ENCODE measurements at regions not wholly inside any gene's neighbourhood (a gene's known extent, or its start where the extent isn't known, plus 50 kb on each side); places are given as distances from the start of the nearest gene placed in this dataset.
A peak's percentile ranks its signal among the peaks of the same experiment; 100 is the strongest.

DNA sequence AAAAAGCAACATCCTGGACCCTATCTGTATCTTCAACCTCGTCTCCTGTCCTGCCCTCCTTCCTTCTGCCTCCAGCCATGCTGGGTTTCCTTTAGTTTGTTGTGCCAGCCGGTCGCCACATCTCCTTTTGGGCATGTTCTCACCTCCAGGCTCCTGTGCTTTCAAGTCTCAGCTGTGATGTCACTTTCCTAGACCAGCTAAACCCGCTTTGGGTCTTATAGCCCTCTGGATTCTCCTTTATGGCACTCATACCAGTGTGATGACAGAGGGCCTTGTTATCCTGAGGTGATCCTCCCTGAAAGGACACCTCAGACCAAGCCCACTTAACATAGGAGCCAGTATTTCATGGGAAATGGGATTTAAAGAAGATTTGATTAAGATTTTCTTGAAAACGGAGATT lies 108.6 kb downstream of the EMX2 start (continued):
- TF ChIP-seq HDAC6 (IDR thresholded peaks at IDR 0.05; ENCODE audit: unreplicated experiment) (no peak), TARDBP (IDR thresholded peaks at IDR 0.05; ENCODE audit: borderline replicate concordance) (no peak), SMAD1 (IDR thresholded peaks at IDR 0.05; ENCODE audit: low read depth, partially characterized antibody) (no peak), FOXK2 (IDR thresholded peaks at IDR 0.05) (no peak), KDM1A (IDR thresholded peaks at IDR 0.05; ENCODE audit: borderline replicate concordance) (no peak)
- TF ChIP-seq, protein P1, sequence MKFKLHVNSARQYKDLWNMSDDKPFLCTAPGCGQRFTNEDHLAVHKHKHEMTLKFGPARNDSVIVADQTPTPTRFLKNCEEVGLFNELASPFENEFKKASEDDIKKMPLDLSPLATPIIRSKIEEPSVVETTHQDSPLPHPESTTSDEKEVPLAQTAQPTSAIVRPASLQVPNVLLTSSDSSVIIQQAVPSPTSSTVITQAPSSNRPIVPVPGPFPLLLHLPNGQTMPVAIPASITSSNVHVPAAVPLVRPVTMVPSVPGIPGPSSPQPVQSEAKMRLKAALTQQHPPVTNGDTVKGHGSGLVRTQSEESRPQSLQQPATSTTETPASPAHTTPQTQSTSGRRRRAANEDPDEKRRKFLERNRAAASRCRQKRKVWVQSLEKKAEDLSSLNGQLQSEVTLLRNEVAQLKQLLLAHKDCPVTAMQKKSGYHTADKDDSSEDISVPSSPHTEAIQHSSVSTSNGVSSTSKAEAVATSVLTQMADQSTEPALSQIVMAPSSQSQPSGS (IDR thresholded peaks at IDR 0.05; ENCODE audit: low read length), result no peak

DNA sequence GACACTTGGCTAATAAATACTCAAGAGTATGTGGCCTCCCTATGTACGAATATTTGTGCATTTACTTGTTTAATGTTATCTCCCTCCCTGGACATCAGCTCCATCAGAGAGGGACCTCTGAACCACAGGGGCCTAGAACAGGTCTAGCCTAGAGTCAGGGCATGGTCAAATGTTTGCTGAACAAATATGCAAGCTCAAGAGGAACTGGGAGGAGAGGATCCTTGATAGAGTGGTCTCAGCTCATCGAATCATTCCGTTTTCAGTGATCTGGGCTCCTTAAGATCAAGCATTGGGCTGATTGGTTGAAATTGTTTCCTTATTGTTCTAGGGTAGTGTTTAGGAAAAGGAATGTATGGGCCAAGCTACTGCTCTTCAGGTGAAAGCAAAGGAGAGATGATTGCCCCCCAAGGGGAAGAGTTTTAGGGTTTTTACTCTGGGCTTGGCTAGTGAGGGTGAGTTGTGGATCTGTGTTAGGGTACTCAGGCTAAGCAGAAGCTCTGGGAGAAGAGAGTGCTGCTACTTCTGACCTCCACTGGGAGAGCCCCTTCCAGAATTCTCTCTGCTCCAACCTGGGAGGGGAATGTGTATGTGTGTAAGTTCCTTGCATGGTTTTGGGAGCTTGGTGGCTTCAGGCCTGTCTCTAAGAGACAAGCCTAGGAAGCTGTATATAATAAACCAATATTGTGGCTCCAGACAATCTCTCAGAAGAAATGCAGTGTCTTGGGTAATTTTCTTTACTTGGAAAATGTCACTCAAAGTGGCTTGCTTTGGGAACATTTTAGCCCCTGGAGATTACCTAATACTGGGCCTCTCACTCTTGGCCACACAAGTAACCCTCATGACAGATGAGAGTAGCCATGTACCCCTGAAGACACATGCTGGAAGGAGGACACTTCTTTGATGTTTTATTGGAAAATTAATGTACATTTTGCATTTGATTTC lies 110.0 kb downstream of the EMX2 start:
- SMC1A ChIA-PET (ENCODE audit: uncharacterized antibody, unreplicated experiment), result interaction anchor here (0.6 to 17.2 kb wide), 21 partner anchors 9 to 561 kb away, joined by 3 to 300 read pairs (median 5); no protein-coding TSS in a partner anchor
- Histone ChIP-seq H3K36me3 (ENCODE audit: control insufficient read depth in 2 of 2, insufficient read depth in 2 of 2, low read length in 1 of 2) (no peaks in the 10 kb centered on the region), H3K4me2 (ENCODE audit: control insufficient read depth, insufficient read depth) (peak overlapping the region; percentile 60), H4K20me1 (ENCODE audit: control insufficient read depth, insufficient read depth) (no peaks in the 10 kb centered on the region), H3K27ac (ENCODE audit: control insufficient read depth, insufficient read depth) (peak overlapping the region; percentile 75), H2AFZ (ENCODE audit: control insufficient read depth, low read depth, low read length) (no peak overlapping the region; the same call in 1 of the 2 replicates), H3K79me2 (ENCODE audit: control insufficient read depth, insufficient read depth, low read length) (no peaks in the 10 kb centered on the region), H3K4me1 (ENCODE audit: control insufficient read depth, insufficient read depth, low read length) (peaks cover 42% of the 10 kb centered on the region), H3K9me3 (replicated peaks; ENCODE audit: control insufficient read depth, insufficient read depth, low read length) (peaks cover 30% of the 10 kb centered on the region; the same call in 2 of the 3 replicates), H3K4me3 (no peak overlapping the region), H3K27me3 (replicated peaks in 1 of 2; ENCODE audit: control insufficient read depth in 2 of 2, insufficient read depth in 2 of 2, low read length in 1 of 2) (no peaks in the 10 kb centered on the region), H3K9ac (ENCODE audit: control insufficient read depth, insufficient read depth, low read length) (no peak overlapping the region)
- RAD21 ChIA-PET (ENCODE audit: unreplicated experiment), result interaction anchor here (0.8 to 7.4 kb wide), 10 partner anchors 12 to 157 kb away, joined by 3 to 138 read pairs (median 4); partner anchors contain the start of gene EMX2
- peak; percentile 44 for FAIRE-seq
- WGBS (ENCODE audit: insufficient coverage, insufficient replicate concordance, low lambda C conversion rate, missing lambda C conversion rate), result 69% methylated on average over 3 of the region's 3 CpGs
- POLR2A ChIA-PET, result interaction anchor here (0.5 to 6.0 kb wide), 6 partner anchors 9 to 248 kb away, joined by 3 to 56 read pairs (median 4); no protein-coding TSS in a partner anchor
- BruUV-seq (replicated peaks), result no TSS peak
- no peak for DNase-seq (ENCODE audit: low read depth, low spot score)
- CTCF ChIA-PET, result interaction anchor here (1.0 to 6.7 kb wide), 7 partner anchors 10 to 149 kb away, joined by 4 to 55 read pairs (median 4); no protein-coding TSS in a partner anchor
- intact Hi-C loops (cut with micrococcal nuclease; ENCODE audit: unreplicated experiment), result loop anchor here (1.0 to 10.0 kb wide), 4 partner anchors 11 to 278 kb away; partner anchors contain the start of genes EMX2 and PDZD8
- in situ Hi-C loops (cut with MboI), result no loop called here
- peak; percentile 30 for ATAC-seq
- TF ChIP-seq, protein P2, sequence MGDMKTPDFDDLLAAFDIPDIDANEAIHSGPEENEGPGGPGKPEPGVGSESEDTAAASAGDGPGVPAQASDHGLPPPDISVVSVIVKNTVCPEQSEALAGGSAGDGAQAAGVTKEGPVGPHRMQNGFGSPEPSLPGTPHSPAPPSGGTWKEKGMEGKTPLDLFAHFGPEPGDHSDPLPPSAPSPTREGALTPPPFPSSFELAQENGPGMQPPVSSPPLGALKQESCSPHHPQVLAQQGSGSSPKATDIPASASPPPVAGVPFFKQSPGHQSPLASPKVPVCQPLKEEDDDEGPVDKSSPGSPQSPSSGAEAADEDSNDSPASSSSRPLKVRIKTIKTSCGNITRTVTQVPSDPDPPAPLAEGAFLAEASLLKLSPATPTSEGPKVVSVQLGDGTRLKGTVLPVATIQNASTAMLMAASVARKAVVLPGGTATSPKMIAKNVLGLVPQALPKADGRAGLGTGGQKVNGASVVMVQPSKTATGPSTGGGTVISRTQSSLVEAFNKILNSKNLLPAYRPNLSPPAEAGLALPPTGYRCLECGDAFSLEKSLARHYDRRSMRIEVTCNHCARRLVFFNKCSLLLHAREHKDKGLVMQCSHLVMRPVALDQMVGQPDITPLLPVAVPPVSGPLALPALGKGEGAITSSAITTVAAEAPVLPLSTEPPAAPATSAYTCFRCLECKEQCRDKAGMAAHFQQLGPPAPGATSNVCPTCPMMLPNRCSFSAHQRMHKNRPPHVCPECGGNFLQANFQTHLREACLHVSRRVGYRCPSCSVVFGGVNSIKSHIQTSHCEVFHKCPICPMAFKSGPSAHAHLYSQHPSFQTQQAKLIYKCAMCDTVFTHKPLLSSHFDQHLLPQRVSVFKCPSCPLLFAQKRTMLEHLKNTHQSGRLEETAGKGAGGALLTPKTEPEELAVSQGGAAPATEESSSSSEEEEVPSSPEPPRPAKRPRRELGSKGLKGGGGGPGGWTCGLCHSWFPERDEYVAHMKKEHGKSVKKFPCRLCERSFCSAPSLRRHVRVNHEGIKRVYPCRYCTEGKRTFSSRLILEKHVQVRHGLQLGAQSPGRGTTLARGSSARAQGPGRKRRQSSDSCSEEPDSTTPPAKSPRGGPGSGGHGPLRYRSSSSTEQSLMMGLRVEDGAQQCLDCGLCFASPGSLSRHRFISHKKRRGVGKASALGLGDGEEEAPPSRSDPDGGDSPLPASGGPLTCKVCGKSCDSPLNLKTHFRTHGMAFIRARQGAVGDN (IDR thresholded peaks at IDR 0.05), result peak; percentile 59; the same call in 1 of the 2 replicates
- TF ChIP-seq IKZF1 (conservative IDR thresholded peaks at IDR 0.05) (peak; percentile 57; the same call in 1 of the 2 replicates), SMAD1 (IDR thresholded peaks at IDR 0.05; ENCODE audit: low read depth, partially characterized antibody) (peak; percentile 81), YY1 (IDR thresholded peaks at IDR 0.05; ENCODE audit: low read depth, low read length) (0 out of 2 replicates have a peak, but pooled peaks have one; percentile 4)
- TF ChIP-seq, protein P3, sequence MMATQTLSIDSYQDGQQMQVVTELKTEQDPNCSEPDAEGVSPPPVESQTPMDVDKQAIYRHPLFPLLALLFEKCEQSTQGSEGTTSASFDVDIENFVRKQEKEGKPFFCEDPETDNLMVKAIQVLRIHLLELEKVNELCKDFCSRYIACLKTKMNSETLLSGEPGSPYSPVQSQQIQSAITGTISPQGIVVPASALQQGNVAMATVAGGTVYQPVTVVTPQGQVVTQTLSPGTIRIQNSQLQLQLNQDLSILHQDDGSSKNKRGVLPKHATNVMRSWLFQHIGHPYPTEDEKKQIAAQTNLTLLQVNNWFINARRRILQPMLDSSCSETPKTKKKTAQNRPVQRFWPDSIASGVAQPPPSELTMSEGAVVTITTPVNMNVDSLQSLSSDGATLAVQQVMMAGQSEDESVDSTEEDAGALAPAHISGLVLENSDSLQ (IDR thresholded peaks at IDR 0.05), result peak; percentile 90

Data from GM12878 (cell line).